CD4-positive, alpha-beta T cell treated with Interferon gamma for 1 hour (primary cell): ENCODE measurements at regions not wholly inside any gene's neighbourhood (a gene's known extent, or its start where the extent isn't known, plus 50 kb on each side); places are given as distances from the start of the nearest gene placed in this dataset.
"Not testable (repeated sequence)": the region's sequence is repeated elsewhere in the genome, so short reads cannot be mapped to it uniquely, and the experiment has no call there.

Source experiments
- DNase-seq: peaks from one replicate; pipeline ENCODE4 v3.0.0-alpha.2; 2020

GRCh38 chr17:70288540-70289290 lies 119.4 kb downstream of the KCNJ2 start:
- peak; percentile 20 for DNase-seq

DNA sequence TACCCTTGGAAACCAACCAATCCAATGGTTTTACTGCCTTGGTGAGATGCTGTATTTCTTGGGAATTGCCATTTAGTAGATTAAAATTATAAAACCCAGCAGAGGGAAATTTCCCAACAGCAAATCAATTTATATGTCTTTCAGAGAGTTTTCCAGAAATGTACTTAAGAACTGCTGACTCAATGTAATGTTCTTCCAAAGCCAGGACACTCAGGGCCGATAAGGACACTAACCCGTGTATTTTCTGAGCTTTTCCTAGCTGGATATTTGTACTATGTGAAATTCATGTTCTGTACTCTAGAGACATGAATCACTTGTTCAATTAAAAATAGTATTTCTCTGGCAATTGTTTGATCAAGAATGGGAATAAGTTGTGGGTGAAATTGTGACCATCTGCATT lies 121.4 kb downstream of the KCNJ2 start:
- DNase-seq: no peak

GRCh38 chr17:70292366-70292765 lies 123.0 kb downstream of the KCNJ2 start:
- no peak for DNase-seq

DNA sequence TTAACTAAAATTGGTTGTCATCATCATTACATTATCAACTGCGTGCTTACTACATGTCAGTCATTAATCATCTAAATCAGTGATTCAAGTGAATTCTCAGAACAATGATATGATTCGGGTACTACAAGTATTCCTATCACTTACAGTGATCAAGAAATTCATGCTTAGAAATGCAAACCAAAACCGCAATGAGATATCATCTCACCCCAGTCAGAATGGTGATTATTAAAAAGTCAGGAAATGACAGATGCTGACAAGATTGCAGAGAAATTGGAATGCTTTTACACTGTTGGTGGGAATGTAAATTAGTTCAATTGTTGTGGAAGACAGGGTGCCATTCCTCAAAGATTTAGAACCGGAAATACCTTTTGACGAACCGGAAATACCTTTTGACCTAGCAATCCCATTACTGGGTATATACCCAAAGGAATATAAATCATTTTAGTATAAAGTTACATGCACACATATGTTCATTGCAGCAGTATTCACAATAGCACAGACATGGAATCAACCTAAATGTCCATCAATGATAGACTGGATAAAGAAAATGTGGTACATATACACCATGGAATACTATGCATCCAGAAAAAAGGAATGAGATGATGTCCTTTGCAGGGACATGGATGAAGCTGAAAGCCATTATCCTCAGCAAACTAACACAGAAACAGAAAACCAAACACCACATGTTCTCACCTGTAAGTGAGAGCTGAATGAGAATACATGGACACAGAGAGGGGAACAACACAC lies 124.4 kb downstream of the KCNJ2 start:
- not testable (repeated sequence) for DNase-seq

GRCh38 chr17:70295329-70295728 lies 126.0 kb downstream of the KCNJ2 start:
- no peak for DNase-seq

DNA sequence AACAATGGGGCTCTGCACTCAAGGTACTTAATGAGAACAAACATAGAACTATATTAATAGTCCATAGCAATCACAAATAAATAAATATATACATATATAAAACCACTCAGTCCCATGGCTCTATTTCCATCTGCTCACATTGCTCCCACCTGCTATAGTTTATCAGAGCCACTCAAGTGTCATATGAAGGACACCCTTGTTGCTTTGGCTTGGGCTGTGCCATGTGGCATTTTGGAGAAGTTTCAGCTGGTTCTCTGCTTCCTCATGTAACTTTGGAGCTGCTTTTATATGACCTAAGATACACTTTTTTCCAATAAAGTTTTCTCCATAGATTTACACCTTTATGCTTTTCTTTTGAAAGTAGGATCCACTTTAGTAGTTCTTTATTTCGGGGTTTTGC lies 126.4 kb downstream of the KCNJ2 start:
- peak; percentile 3 for DNase-seq

- DNase-seq: no peak
These were observed 127.1 kb downstream of the KCNJ2 start for GRCh38 chr17:70296456-70296855.

- no peak for DNase-seq
These were observed 128.1 kb downstream of the KCNJ2 start for GRCh38 chr17:70297397-70297796.

DNA sequence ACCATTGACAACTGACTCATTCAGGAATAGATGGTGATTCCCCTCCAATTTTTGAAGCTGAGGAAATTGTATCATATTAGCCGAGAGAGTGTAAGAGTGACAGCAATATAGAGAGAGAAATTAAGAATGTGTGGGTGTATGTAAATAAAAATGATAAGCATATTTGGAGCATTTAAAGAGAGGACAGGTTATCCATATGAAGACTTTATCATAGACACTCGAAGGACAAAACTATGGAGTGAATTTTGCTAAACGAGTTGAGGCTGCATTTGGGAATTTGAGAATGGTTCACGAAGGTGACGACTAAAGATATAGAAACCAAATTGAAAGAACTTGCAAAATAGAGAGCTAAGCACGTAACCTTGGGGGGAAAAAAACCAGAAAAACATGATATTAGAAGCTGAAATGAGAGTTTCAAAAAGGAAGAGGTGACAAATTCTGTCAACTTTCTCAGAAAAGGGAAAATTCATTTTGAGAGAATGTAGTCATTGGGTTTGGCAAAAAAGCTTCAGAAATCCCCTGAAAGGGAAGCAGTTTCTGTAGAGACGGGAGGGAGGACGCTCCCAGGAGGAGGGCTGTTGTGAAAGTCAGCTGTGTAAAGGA lies 129.7 kb downstream of the KCNJ2 start:
- DNase-seq: peak; percentile 2

- DNase-seq: no peak
These were observed 138.3 kb downstream of the KCNJ2 start for GRCh38 chr17:70307430-70308225.

- no peak for DNase-seq
These were observed 139.3 kb downstream of the KCNJ2 start for GRCh38 chr17:70308618-70309017.

- DNase-seq: no peak
These were observed 140.9 kb downstream of the KCNJ2 start for GRCh38 chr17:70310221-70310672.

DNA sequence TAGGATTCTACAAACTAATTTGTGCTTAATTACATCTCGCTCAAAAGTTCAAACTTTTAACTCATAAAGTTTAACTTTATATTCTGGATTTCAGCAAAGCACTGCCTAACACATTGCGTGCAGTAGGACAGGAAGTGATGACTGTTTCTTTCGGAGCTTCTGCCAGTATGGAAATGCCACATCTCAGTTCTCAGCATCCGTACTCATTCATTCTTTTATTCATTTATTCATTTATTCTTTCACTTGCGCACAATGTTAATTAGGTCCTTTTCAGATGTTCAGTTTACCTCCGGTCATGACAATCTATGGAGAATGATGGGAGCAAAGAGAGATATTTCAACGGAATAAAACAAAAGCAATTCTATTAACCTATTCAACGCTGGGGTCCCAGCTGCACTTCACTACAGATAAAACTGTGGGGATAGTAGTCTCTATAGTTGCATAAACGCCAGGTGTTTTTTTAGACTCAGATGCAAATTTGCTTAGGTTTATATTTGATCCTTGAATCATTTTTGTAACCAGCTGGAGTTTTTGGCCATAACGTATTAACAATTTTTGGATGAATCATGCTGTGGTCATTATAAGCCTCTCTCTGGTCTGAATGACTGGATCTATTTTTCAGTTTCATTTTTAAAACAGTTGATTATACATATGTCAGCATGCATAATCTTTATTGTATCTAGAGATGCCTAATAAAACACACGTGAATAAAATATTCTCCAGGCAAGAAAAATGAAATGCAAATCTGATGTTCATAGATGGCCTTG lies 143.9 kb downstream of the KCNJ2 start:
- no peak for DNase-seq

- no peak for DNase-seq
These were observed 144.8 kb downstream of the KCNJ2 start for GRCh38 chr17:70314096-70314495.

- DNase-seq: peak; percentile 2
These were observed 145.2 kb downstream of the KCNJ2 start for GRCh38 chr17:70314506-70314905.

DNA sequence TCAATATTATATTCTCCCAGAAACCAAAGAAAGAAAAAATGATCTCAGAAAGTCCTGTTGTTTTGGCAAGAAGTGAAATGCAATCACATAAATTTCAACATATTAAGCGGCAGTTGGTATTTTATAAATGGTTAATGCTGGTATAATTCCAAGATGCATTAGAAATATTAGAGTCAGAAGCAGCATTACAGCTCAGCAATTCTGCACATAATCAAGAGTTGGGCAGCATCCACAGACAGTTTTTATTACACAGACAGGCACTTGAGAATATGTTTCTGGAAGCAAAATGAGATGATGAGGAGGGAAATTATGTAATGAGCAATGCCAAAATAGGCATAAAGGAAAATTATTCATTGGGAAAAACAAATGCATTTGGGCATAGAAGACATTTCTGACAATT lies 148.1 kb downstream of the KCNJ2 start:
- DNase-seq: no peak

GRCh38 chr17:70318051-70318450 lies 148.7 kb downstream of the KCNJ2 start:
- no peak for DNase-seq

- no peak for DNase-seq
These were observed 150.2 kb downstream of the KCNJ2 start for GRCh38 chr17:70319516-70319915.

GRCh38 chr17:70320673-70321345 lies 151.5 kb downstream of the KCNJ2 start:
- no peak for DNase-seq

DNA sequence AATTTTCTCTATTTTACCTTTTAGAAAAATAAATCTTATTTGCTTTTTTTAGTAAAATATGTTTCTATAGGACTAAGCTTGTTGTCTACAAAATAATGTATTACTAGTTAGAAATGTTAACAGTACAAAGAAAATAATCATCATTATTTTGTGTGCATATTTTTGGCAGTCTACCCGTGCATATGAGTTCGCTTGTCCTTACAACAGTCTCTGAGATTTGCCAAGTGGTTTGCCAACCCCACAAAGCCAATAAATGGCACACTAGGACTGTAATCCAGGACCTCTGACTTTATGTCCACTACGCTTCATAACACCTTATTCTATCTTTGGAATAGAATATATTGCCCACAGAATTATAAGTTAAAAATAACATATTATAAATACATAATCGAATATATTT lies 152.0 kb downstream of the KCNJ2 start:
- DNase-seq: no peak

DNA sequence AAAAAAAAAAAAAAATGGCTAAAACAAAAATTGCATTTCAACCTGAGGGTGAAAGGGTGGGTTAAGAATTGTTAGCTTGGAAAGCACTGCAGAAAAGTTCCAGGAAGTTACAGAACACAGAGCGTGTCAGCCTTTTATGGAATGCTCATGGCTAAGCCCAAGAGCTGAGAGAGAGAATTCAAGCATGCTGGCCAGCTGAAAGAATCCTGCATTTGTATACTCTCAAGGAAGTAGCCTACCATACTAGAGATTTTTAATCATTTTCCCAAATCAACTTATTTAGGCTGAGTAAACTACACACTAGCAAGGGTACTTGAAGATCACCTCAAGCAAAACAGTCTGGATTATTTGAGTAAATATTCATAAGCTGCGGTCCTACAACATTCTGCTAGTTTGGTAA lies 153.9 kb downstream of the KCNJ2 start:
- DNase-seq: no peak

GRCh38 chr17:70324031-70324430 lies 154.7 kb downstream of the KCNJ2 start:
- no peak for DNase-seq
